ENCODE measurements at regions not wholly inside any gene's neighbourhood (a gene's known extent, or its start where the extent isn't known, plus 50 kb on each side); places are given as distances from the start of the nearest gene placed in this dataset.

- no peak for TF ChIP-seq CTCF (IDR thresholded peaks at IDR 0.05; ENCODE audit: low read depth, low read length)
- TF ChIP-seq EZH2phosphoT487 (IDR thresholded peaks at IDR 0.05; ENCODE audit: low read depth): no peak
These were observed 195.6 kb downstream of the UBE3A start for GRCh38 chr15:25242957-25243799.

All from OCI-LY3 (cell line).